GM12872 (cell line): ENCODE measurements at regions not wholly inside any gene's neighbourhood (a gene's known extent, or its start where the extent isn't known, plus 50 kb on each side); places are given as distances from the start of the nearest gene placed in this dataset.

Experiments
- TF ChIP-seq, protein P1 (sequence below): IDR thresholded peaks from 3 replicates; pipeline ENCODE4 v1.5.1; 2011; ENCODE audit warnings: low read depth, mild to moderate bottlenecking, low read length, moderate library complexity; ENCODE audit not compliant: insufficient read depth

DNA sequence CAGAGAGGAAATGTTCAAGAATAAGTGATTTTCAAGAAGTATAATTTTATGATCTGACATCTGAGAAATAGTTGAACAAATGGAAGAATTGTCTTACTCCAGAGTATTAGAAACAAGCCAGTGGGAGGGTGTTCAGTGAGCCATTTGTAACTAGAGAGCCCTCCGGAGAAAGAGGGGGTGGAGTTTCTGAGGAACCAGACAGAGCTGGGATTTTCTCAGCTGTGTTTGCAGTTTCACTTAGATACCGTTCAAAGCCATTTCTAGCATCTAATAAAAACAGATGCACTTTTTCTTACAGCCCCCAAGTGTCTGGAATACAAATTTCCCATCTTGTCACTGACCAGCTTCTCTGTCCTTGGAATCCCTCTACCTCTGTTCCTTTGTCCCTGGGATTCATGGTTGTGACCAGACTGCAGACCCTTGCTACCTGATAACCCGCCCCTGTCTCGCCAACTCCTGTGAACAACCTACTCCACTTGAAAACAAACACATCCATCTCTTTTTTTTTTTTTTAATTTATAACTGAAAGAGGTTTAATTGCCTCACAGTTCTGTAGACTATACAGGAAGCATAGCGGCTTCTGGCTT is 132.8 kb upstream of the KLF3 start:
- TF ChIP-seq, protein P1, sequence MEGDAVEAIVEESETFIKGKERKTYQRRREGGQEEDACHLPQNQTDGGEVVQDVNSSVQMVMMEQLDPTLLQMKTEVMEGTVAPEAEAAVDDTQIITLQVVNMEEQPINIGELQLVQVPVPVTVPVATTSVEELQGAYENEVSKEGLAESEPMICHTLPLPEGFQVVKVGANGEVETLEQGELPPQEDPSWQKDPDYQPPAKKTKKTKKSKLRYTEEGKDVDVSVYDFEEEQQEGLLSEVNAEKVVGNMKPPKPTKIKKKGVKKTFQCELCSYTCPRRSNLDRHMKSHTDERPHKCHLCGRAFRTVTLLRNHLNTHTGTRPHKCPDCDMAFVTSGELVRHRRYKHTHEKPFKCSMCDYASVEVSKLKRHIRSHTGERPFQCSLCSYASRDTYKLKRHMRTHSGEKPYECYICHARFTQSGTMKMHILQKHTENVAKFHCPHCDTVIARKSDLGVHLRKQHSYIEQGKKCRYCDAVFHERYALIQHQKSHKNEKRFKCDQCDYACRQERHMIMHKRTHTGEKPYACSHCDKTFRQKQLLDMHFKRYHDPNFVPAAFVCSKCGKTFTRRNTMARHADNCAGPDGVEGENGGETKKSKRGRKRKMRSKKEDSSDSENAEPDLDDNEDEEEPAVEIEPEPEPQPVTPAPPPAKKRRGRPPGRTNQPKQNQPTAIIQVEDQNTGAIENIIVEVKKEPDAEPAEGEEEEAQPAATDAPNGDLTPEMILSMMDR: no peak

DNA sequence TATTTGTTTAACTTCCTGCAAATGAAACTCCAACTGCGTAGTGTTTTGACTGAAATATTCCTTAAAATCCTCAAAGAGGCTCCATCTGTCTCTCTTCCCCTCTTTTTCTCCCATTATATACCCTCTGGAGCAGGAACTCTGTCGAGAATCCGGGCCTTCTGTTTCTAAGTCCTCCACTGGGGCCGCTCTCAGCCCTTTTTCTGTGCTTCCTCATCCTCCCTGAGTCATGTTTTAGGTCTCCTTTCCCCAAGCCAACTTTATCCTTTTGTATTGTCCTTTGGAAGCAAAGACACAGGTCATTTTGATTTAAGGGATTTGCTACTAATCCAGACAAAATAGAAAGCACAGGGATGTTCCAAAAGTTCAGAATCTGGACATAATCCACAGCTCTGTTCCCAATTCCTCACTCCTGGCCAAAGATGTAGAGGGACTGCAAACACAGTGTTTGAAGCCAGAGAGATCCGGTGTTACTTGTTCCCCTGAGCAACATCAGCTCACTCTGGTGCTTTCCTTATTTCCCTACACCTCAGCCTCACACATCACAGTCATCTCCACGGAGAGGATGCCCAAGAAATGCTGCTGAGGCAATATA is 131.0 kb upstream of the KLF3 start:
- TF ChIP-seq, protein P1: no peak

DNA sequence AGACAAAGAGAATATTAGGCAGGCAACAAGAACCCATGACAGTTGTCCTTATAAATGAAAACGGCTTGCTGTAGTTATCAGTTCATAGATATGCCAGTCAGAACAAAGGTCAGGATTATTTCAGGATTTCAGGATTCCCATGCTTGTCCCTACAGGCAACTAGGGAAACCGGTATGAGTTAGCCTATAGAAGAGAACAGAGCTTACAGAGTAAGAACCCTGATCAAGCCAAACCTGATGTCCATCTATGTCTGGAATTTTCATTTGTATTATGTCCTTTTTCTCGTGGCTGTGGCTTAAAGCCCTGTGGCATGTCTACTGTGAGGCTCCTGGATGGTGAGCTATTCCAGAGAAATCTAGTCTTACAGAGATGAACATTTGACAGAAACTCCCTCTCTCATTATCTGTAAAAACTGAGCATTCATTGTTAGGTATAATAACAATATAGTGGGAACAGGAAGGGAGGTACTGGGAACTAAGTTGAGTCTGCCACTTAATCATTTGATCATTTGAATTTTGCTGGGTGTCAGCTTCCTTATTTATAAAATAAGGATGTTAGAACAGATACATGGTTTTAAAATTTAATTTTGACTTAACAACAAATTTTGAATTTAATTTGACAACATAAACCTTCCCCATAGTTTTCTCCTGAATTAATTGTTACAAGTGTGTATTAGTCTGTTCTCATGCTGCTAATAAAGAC is 129.5 kb upstream of the KLF3 start:
- TF ChIP-seq, protein P1: no peak

DNA sequence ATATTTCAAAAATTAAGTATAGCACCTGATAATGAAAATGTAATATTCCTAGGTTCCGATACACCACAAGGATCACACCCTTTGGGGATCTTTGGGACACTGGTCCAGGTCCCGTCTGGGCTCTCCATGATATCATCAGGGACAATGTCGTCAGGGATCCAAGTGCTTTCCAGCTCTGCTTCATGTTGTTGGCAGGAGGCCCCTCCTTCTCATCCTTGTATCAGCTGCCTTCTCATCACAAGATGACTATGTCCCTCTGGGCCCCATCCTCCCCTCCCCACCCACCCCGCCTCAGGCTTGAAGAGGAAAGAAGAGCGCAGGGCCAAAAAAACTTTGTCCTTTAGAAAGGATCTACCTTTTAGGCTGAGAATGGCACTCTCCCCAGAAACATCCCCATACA is 128.3 kb upstream of the KLF3 start:
- TF ChIP-seq, protein P1: no peak

DNA sequence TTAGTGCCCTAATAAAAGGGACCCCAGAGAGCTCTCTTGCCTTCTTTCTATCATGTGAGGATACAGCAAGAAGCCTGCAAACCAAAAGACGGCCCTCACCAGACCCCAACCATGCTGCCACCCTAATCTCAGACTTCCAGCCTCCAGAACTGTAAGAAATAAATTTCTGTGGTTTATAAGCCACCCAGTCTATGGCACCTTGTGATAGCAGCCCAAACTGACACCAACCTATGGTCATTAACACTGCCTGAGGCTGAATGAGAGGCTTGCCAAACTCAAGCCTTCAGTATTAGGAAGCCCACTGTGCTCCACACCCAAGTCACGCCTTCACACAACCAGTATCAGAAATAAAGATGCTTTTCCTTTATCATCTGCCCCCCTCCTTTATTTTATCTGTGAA is 127.3 kb upstream of the KLF3 start:
- TF ChIP-seq, protein P1: no peak

DNA sequence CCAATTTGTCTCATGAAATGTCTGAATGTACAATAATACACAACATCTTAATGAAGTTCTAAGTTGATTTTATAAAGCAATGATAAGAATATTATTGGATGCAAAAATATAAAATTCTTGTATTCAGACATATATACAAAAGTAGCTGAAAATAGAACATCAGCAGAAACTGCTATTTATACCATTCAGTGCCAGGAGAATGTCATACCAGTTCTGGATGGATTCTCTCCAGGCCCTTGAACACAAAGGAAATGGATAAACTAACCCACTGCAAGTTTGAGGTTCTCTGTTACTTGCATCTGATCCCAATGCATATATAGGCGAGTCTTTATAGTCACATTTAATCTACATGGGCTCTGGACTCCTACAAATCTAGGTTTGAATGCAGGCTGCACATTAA is 126.3 kb upstream of the KLF3 start:
- TF ChIP-seq, protein P1: no peak

DNA sequence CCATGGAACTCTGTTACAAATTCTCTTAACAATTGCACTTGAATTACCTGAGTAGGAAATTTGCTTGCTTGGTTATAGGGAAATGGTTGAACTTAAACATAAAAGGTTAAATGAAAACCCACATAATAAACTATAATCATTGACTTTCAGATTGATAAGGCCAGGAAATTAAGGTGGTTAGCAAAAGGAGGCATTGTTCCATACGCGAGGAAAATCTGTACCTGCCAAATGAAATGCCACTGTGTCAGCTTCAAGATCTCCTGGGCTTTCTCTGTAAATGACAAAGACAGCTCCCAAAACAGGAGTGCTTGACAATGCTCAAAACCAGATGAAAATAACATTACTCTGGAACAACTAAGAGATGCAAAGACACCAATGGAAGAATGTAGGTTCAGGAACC is 125.5 kb upstream of the KLF3 start:
- TF ChIP-seq, protein P1: no peak
